HEK293T (cell line): ENCODE measurements at regions not wholly inside any gene's neighbourhood (a gene's known extent, or its start where the extent isn't known, plus 50 kb on each side); places are given as distances from the start of the nearest gene placed in this dataset.

Experiments used
- BHLHE40 ChIP-seq: fragments of 450-650 bp; IDR thresholded peaks from 2 replicates; pipeline ENCODE4 v1.6.1; 2016; ENCODE audit warnings: mild to moderate bottlenecking, moderate library complexity, borderline replicate concordance
- CTBP1 ChIP-seq: fragments of 450-650 bp; IDR thresholded peaks from 2 replicates; pipeline ENCODE4 v1.6.1; 2016; ENCODE audit warnings: borderline replicate concordance
- ELF4 ChIP-seq: fragments of 450-650 bp; IDR thresholded peaks from 2 replicates; pipeline ENCODE4 v1.6.1; 2017; ENCODE audit warnings: antibody characterized with exemption
- FOXK2 ChIP-seq: fragments of 450-650 bp; IDR thresholded peaks from 2 replicates; pipeline ENCODE4 v1.6.1; 2016; ENCODE audit warnings: mild to moderate bottlenecking
- FOXM1 ChIP-seq: fragments of 450-650 bp; IDR thresholded peaks from 2 replicates; pipeline ENCODE4 v1.6.1; 2017; ENCODE audit warnings: mild to moderate bottlenecking, borderline replicate concordance
- HDGF ChIP-seq: fragments of 450-650 bp; IDR thresholded peaks from 2 replicates; pipeline ENCODE4 v1.6.1; 2017; ENCODE audit warnings: antibody characterized with exemption, borderline replicate concordance
- L3MBTL2 ChIP-seq: fragments of 450-650 bp; conservative IDR thresholded peaks from 2 replicates; pipeline ENCODE4 v1.6.1; 2016; ENCODE audit warnings: mild to moderate bottlenecking
- NFRKB ChIP-seq: fragments of 450-650 bp; IDR thresholded peaks from 2 replicates; pipeline ENCODE4 v1.6.1; 2016; ENCODE audit warnings: mild to moderate bottlenecking, moderate library complexity
- TARDBP ChIP-seq: fragments of 450-650 bp; IDR thresholded peaks from 2 replicates; pipeline ENCODE4 v1.6.1; 2016

- TF ChIP-seq BHLHE40: no peak
- no peak for TF ChIP-seq NFRKB
- no peak for TF ChIP-seq ELF4
- no peak for TF ChIP-seq TARDBP
- no peak for TF ChIP-seq FOXM1
- no peak for TF ChIP-seq L3MBTL2
- TF ChIP-seq CTBP1: no peak
- TF ChIP-seq HDGF: no peak
- TF ChIP-seq FOXK2: no peak
Measured at GRCh38 chr1:198968866-198969265, 330.0 kb downstream of the PTPRC start.
